K562 (cell line): ENCODE measurements at regions not wholly inside any gene's neighbourhood (a gene's known extent, or its start where the extent isn't known, plus 50 kb on each side); places are given as distances from the start of the nearest gene placed in this dataset.

Experiments used
- ARID2 ChIP-seq: fragments of 450-650 bp; IDR thresholded peaks from 2 replicates; pipeline ENCODE4 v1.6.1; 2017; ENCODE audit warnings: antibody characterized with exemption, mild to moderate bottlenecking
- ELF4 ChIP-seq: fragments of 450-650 bp; formaldehyde crosslinking; IDR thresholded peaks from 2 replicates; pipeline ENCODE4 v1.4.0; 2022; ENCODE audit warnings: missing genetic modification characterization
- EP300 ChIP-seq: IDR thresholded peaks from 2 replicates; pipeline ENCODE4 v1.6.1; 2012; ENCODE audit warnings: low read length, improper control_type of control experiment
- HMGXB4 ChIP-seq: sonication (generic); formaldehyde crosslinking; IDR thresholded peaks from 2 replicates; pipeline ENCODE4 v1.8.1; 2023; ENCODE audit warnings: mild to moderate bottlenecking, missing genetic modification reagents
- HNRNPLL ChIP-seq: fragments of 200-400 bp; formaldehyde crosslinking; IDR thresholded peaks from 2 replicates; pipeline ENCODE4 v1.6.1; 2017; ENCODE audit warnings: low read length, low read depth, mild to moderate bottlenecking; ENCODE audit not compliant: poor library complexity, severe bottlenecking
- PHF20 ChIP-seq: fragments of 450-650 bp; IDR thresholded peaks from 2 replicates; pipeline ENCODE4 v1.6.1; 2018; ENCODE audit not compliant: partially characterized antibody
- SUPT5H ChIP-seq: fragments of 450-650 bp; IDR thresholded peaks from 2 replicates; pipeline ENCODE4 v1.6.1; 2016
- TCF7L2 ChIP-seq: fragments of 150-350 bp; IDR thresholded peaks from 2 replicates; pipeline ENCODE4 v1.6.1; 2016; ENCODE audit warnings: low read depth, mild to moderate bottlenecking, low read length, moderate library complexity
- TRIM28 ChIP-seq: fragments of 450-650 bp; IDR thresholded peaks from 2 replicates; pipeline ENCODE4 v1.6.1; 2017
- ZBTB2 ChIP-seq: fragments of 450-650 bp; IDR thresholded peaks from 2 replicates; pipeline ENCODE4 v1.6.1; 2016; ENCODE audit warnings: antibody characterized with exemption
- ZNF347 ChIP-seq: fragments of 450-650 bp; formaldehyde crosslinking; IDR thresholded peaks from 2 replicates; pipeline ENCODE4 v1.4.0; 2020; ENCODE audit warnings: low read depth, mild to moderate bottlenecking, moderate library complexity

GRCh38 chr2:217614096-217614495 is 388.7 kb downstream of the TNS1 start:
- no peak for TF ChIP-seq ELF4 (CRISPR knock-in tag)
- no peak for TF ChIP-seq TCF7L2
- TF ChIP-seq ZNF347 (CRISPR knock-in tag): no peak
- no peak for TF ChIP-seq ARID2
- no peak for TF ChIP-seq PHF20
- TF ChIP-seq SUPT5H: no peak
- no peak for TF ChIP-seq EP300
- no peak for TF ChIP-seq TRIM28
- TF ChIP-seq HMGXB4 (CRISPR knock-in tag): no peak
- TF ChIP-seq ZBTB2: no peak
- TF ChIP-seq HNRNPLL: no peak
